NCI-H524 (cell line): ENCODE measurements at regions not wholly inside any gene's neighbourhood (a gene's known extent, or its start where the extent isn't known, plus 50 kb on each side); places are given as distances from the start of the nearest gene placed in this dataset.
"Not testable (repeated sequence)": the region's sequence is repeated elsewhere in the genome, so short reads cannot be mapped to it uniquely, and the experiment has no call there.

Source experiments
- DNase-seq, 2 experiments: peaks; one replicate each; lab custom pipeline; 2025; lab: John Stamatoyannopoulos, UW

- DNase-seq, result not testable (repeated sequence)
Measured at GRCh38 chr3:162640208-162640607, 1143.6 kb downstream of the OTOL1 start.

- DNase-seq, result no peak
Measured at GRCh38 chr3:162641317-162641716, 1144.7 kb downstream of the OTOL1 start.

- DNase-seq, result no peak
Measured at GRCh38 chr3:162641907-162642306, 1145.3 kb downstream of the OTOL1 start.

GRCh38 chr3:162643245-162643644 lies 1146.6 kb downstream of the OTOL1 start:
- DNase-seq, result no peak

- DNase-seq, result no peak
Measured at GRCh38 chr3:162647321-162647720, 1150.7 kb downstream of the OTOL1 start.

GRCh38 chr3:162658003-162658402 lies 1161.4 kb downstream of the OTOL1 start:
- no peak for DNase-seq

GRCh38 chr3:162665684-162666391 lies 1169.2 kb downstream of the OTOL1 start:
- DNase-seq, result no peak

- no peak for DNase-seq
Measured at GRCh38 chr3:162666835-162667234, 1170.2 kb downstream of the OTOL1 start.

GRCh38 chr3:162670181-162670580 lies 1173.6 kb downstream of the OTOL1 start:
- no peak for DNase-seq

GRCh38 chr3:162677475-162677874 lies 1180.9 kb downstream of the OTOL1 start:
- no peak for DNase-seq

GRCh38 chr3:162678941-162679340 lies 1182.3 kb downstream of the OTOL1 start:
- DNase-seq, result peak; percentile 51 to 90

- no peak for DNase-seq
Measured at GRCh38 chr3:162684260-162684659, 1187.7 kb downstream of the OTOL1 start.

GRCh38 chr3:162699291-162699690 lies 1202.7 kb downstream of the OTOL1 start:
- no peak for DNase-seq

GRCh38 chr3:162701211-162701610 lies 1204.6 kb downstream of the OTOL1 start:
- no peak for DNase-seq

- no peak for DNase-seq
Measured at GRCh38 chr3:162702768-162703385, 1206.3 kb downstream of the OTOL1 start.

GRCh38 chr3:162704238-162704637 lies 1207.6 kb downstream of the OTOL1 start:
- no peak for DNase-seq

- DNase-seq, result no peak
Measured at GRCh38 chr3:162704799-162705385, 1208.3 kb downstream of the OTOL1 start.

GRCh38 chr3:162708394-162708793 lies 1211.8 kb downstream of the OTOL1 start:
- DNase-seq, result not testable (repeated sequence)

GRCh38 chr3:162708942-162709706 lies 1212.5 kb downstream of the OTOL1 start:
- not testable (repeated sequence) for DNase-seq

GRCh38 chr3:162710332-162711112 lies 1213.9 kb downstream of the OTOL1 start:
- no peak for DNase-seq

GRCh38 chr3:162717074-162717473 lies 1220.5 kb downstream of the OTOL1 start:
- DNase-seq, result not testable (repeated sequence)

GRCh38 chr3:162718697-162719096 lies 1222.1 kb downstream of the OTOL1 start:
- no peak for DNase-seq
